ENCODE measurements at regions not wholly inside any gene's neighbourhood (a gene's known extent, or its start where the extent isn't known, plus 50 kb on each side); places are given as distances from the start of the nearest gene placed in this dataset.

DNA sequence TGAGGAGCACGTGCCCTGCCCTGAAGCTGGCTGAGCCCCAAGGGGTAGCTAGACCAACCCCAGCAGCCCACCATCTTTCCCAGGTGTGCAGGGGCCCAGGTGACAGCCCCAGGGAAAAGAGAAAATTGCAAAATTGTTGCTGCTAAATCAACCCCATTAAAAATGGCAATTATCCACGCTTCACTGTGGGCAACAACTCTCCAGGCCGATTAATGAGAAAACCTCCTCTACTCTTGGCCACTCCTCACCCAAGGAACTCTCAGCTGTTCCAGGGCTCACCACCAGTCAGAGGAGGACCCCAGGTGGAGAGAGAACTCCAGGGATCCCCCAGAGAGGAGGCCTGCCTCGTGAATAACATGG, 516.1 kb upstream of the MGMT start:
- no peak for DNase-seq (ENCODE audit: low spot score)
- TF ChIP-seq, protein P1, sequence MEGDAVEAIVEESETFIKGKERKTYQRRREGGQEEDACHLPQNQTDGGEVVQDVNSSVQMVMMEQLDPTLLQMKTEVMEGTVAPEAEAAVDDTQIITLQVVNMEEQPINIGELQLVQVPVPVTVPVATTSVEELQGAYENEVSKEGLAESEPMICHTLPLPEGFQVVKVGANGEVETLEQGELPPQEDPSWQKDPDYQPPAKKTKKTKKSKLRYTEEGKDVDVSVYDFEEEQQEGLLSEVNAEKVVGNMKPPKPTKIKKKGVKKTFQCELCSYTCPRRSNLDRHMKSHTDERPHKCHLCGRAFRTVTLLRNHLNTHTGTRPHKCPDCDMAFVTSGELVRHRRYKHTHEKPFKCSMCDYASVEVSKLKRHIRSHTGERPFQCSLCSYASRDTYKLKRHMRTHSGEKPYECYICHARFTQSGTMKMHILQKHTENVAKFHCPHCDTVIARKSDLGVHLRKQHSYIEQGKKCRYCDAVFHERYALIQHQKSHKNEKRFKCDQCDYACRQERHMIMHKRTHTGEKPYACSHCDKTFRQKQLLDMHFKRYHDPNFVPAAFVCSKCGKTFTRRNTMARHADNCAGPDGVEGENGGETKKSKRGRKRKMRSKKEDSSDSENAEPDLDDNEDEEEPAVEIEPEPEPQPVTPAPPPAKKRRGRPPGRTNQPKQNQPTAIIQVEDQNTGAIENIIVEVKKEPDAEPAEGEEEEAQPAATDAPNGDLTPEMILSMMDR (IDR thresholded peaks at IDR 0.05; ENCODE audit: extremely low read depth, insufficient read depth, missing control alignments), result no peak
- in situ Hi-C loops (cut with MboI; ENCODE audit: low pct_unique_long_range_greater_than_20kb, low sequenced_read_pairs, unreplicated experiment), result no loop called here

DNA sequence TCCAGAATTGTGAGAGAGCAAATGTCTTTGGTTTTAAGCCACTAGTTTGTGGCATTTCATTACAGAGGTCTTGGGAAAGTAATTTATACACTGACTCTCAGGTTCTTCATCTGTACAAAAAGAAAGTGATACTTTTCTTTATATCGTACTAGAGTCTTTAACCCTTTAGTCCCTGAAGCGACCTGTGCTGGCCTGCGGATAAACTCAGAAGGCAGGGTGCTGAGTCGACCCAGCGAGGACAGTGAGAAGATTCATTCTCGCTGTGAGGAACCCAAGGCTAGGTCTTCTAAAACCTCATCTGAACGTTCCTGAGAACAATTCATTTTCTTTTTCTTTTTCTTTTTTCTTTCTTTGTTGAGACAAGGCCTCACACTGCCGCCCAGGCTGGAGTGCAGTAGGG, 514.2 kb upstream of the MGMT start:
- TF ChIP-seq, protein P1 (IDR thresholded peaks at IDR 0.05; ENCODE audit: extremely low read depth, insufficient read depth, missing control alignments), result no peak
- no peak for DNase-seq (ENCODE audit: low spot score)
- in situ Hi-C loops (cut with MboI; ENCODE audit: low pct_unique_long_range_greater_than_20kb, low sequenced_read_pairs, unreplicated experiment), result no loop called here

DNA sequence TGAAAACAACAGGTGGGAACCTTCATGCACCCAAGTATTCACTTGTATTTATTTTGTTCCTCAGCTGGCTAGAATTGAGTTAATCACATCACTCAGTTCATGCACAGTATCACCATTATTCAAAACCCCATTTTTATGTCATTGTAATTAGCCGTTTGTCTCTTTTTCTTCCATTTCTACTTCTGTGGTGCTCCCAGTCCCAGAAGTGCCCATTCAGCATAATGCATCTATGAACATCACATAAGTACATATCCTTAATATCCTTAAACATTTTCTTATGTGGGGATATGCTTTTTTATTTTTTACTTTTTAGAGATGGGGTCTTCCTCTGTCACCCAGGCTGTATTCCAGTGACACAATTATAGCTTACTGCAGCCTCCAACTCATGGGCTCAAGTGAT, 510.9 kb upstream of the MGMT start:
- in situ Hi-C loops (cut with MboI; ENCODE audit: low pct_unique_long_range_greater_than_20kb, low sequenced_read_pairs, unreplicated experiment), result no loop called here
- TF ChIP-seq, protein P1 (IDR thresholded peaks at IDR 0.05; ENCODE audit: extremely low read depth, insufficient read depth, missing control alignments), result no peak
- no peak for DNase-seq (ENCODE audit: low spot score)

DNA sequence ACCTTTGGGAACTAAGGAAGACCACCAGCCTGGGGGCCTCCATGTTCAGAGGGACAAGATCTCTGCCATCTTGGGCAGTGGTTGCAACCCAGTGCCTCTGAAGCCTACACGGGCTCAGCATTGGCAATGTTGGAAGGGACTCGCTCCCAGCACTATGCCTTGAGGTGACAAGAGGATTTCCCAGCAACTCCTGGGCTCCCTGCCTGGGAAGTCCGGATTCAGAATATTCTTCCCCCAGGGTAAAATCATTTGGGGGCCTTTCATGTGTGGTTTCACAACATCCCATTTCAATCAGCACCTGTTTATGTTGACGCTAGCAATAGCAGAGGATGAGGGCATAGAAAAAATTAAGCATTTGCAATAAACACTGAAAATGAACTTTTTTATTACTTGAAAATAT, 509.8 kb upstream of the MGMT start:
- TF ChIP-seq, protein P1 (IDR thresholded peaks at IDR 0.05; ENCODE audit: extremely low read depth, insufficient read depth, missing control alignments), result no peak
- no peak for DNase-seq (ENCODE audit: low spot score)
- in situ Hi-C loops (cut with MboI; ENCODE audit: low pct_unique_long_range_greater_than_20kb, low sequenced_read_pairs, unreplicated experiment), result no loop called here

DNA sequence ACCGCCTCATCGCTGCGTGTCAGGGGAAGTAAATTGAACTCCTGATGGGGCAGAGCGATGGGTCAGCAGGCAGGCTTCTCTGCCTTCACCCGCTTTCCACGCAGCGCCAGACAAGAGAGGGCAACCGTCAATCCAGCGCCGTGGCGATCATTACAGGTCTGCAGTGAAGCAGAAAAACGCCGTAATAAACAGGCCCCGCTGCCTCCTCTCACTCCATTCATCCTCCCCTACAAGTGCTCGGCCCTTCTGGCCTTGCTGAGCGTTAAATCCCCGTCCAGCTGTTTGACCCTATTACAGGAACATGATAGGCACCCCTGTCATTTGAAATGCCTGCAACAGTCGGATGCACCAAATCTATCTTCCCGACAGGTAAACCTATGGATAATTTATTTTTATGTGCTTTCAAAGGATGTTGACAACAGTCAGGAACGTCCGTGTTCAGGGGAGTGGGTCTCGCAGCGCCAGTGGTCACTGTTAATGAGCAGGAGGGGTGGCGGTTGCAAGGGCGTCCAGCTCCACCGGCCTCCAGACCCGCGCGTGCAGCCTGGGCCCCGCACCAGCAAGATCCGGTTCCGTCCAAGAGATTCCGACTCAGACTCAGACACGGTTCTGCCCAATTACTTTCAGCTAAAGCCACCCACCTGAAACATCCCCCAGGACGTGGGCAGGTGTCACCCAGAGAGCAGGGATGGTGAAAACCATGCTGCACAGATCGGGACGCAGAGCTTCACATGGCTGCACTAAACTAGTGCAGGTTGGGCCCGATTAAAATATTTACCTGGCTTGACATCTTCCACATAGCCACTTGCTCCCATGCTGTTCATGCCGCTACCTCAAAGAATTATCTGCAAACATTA, 508.0 kb upstream of the MGMT start:
- in situ Hi-C loops (cut with MboI; ENCODE audit: low pct_unique_long_range_greater_than_20kb, low sequenced_read_pairs, unreplicated experiment), result no loop called here
- no peak for DNase-seq (ENCODE audit: low spot score)
- TF ChIP-seq, protein P1 (IDR thresholded peaks at IDR 0.05; ENCODE audit: extremely low read depth, insufficient read depth, missing control alignments), result no peak

DNA sequence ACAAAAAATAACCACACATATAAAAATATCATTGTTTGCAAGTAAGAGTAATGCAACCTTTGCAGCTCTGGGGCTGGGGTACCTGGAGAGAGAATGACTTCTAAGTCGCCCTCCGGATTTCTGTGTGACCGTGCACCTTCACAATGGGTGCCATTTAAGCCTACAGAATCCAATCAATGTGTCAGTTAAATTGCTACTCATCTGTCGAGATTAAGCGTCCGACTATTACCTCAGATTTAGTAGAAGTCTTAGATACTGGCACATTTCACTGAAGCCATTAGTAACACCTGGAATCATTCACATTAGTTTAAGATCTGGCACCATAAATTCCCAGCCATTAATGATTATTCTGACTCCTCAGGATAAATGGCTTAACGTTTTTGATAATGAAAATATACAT, 507.3 kb upstream of the MGMT start:
- in situ Hi-C loops (cut with MboI; ENCODE audit: low pct_unique_long_range_greater_than_20kb, low sequenced_read_pairs, unreplicated experiment), result no loop called here
- TF ChIP-seq, protein P1 (IDR thresholded peaks at IDR 0.05; ENCODE audit: extremely low read depth, insufficient read depth, missing control alignments), result no peak
- no peak for DNase-seq (ENCODE audit: low spot score)
